IMR-90 (cell line): ENCODE measurements at regions not wholly inside any gene's neighbourhood (a gene's known extent, or its start where the extent isn't known, plus 50 kb on each side); places are given as distances from the start of the nearest gene placed in this dataset.

Experiments used
- ATAC-seq: fragments of 200-7000 bp; cut with Tn5 transposase; 2 replicates; pipeline ENCODE4 v1.9.1; 2020; ENCODE audit warnings: low read depth, mild to moderate bottlenecking, moderate library complexity
- BruUV-seq: library from RNA; stranded (reverse); fragments of 400-500 nt; replicated peaks from 2 replicates; lab custom pipeline; 2021; lab: Mats Ljungman, UMichigan
- CTCF ChIA-PET: fragments of 300-600 bp; formaldehyde crosslinking; extraction: SDS; loops from one replicate; lab custom pipeline; 2021; ENCODE audit warnings: antibody characterized with exemption; lab: Yijun Ruan, JAX
- POLR2A ChIA-PET: fragments of 300-600 bp; sonication (Branson Sonifier 250); formaldehyde crosslinking; loops from one replicate; lab custom pipeline; 2022; ENCODE audit warnings: antibody characterized with exemption; ENCODE audit not compliant: unreplicated experiment; lab: Charles Lee
- DNase-seq: peaks from one replicate; pipeline ENCODE4 v3.0.0; 2013
- H2AFZ ChIP-seq: replicated peaks from 2 replicates; pipeline ENCODE3; 2013; ENCODE audit warnings: low read length, mild to moderate bottlenecking; ENCODE audit not compliant: poor library complexity
- H2AK5ac ChIP-seq: 2 replicates; pipeline ENCODE4 v1.6.1; 2013; ENCODE audit warnings: low read depth, low read length, inconsistent platforms
- H2AK9ac ChIP-seq: replicated peaks from 2 replicates; pipeline ENCODE3; 2013; ENCODE audit warnings: mild to moderate bottlenecking, low read depth, low read length, moderate library complexity; ENCODE audit not compliant: poor library complexity
- H2BK120ac ChIP-seq: 2 replicates; pipeline ENCODE4 v1.6.1; 2013; ENCODE audit warnings: low read depth, low read length, inconsistent platforms
- H2BK15ac ChIP-seq: 3 replicates; pipeline ENCODE4 v1.6.1; 2013; ENCODE audit warnings: low read depth, low read length, inconsistent platforms
- H2BK20ac ChIP-seq: 2 replicates; pipeline ENCODE4 v1.6.1; 2013; ENCODE audit warnings: low read depth, mild to moderate bottlenecking, inconsistent platforms, low read length, moderate library complexity
- H2BK5ac ChIP-seq: 2 replicates; pipeline ENCODE4 v1.6.1; 2013; ENCODE audit warnings: mild to moderate bottlenecking, low read depth, low read length, inconsistent platforms; ENCODE audit not compliant: poor library complexity, severe bottlenecking
- H3K14ac ChIP-seq: replicated peaks from 2 replicates; pipeline ENCODE4 v1.6.1; 2013; ENCODE audit warnings: low read depth, low read length, inconsistent platforms
- H3K18ac ChIP-seq: 2 replicates; pipeline ENCODE4 v1.6.1; 2013; ENCODE audit warnings: low read depth, low read length, control low read depth
- H3K23ac ChIP-seq: 2 replicates; pipeline ENCODE4 v1.6.1; 2013; ENCODE audit warnings: low read depth, low read length, inconsistent platforms
- H3K27ac ChIP-seq: 2 replicates; pipeline ENCODE4 v1.5.1; 2013; ENCODE audit warnings: mild to moderate bottlenecking, control low read depth, low read length; ENCODE audit not compliant: insufficient read depth
- H3K27me3 ChIP-seq: 2 replicates; pipeline ENCODE4 v1.6.1; 2013; ENCODE audit warnings: low read length; ENCODE audit not compliant: control insufficient read depth, insufficient read depth
- H3K36me3 ChIP-seq: 2 replicates; pipeline ENCODE4 v1.6.1; 2013; ENCODE audit warnings: low read length, mixed read lengths; ENCODE audit not compliant: control insufficient read depth, insufficient read depth
- H3K4ac ChIP-seq: 2 replicates; pipeline ENCODE4 v1.6.1; 2013; ENCODE audit warnings: low read depth, low read length, inconsistent platforms
- H3K4me1 ChIP-seq: 2 replicates; pipeline ENCODE4 v1.6.1; 2013; ENCODE audit warnings: low read length, mixed read lengths; ENCODE audit not compliant: control insufficient read depth, insufficient read depth
- H3K4me2 ChIP-seq: 2 replicates; pipeline ENCODE4 v1.6.1; 2013; ENCODE audit warnings: low read depth, mild to moderate bottlenecking, control low read depth, low read length, moderate library complexity
- H3K4me3 ChIP-seq: 2 replicates; pipeline ENCODE4 v1.5.1; 2013; ENCODE audit warnings: low read depth, mild to moderate bottlenecking, control low read depth, low read length, moderate library complexity; ENCODE audit not compliant: insufficient read depth
- H3K56ac ChIP-seq: 2 replicates; pipeline ENCODE4 v1.6.1; 2013; ENCODE audit warnings: low read length, inconsistent platforms; ENCODE audit not compliant: insufficient read depth; ENCODE audit errors: extremely low read depth
- H3K79me1 ChIP-seq, 2 experiments: 2 replicates each; pipeline ENCODE4 v1.6.1; 2013; ENCODE audit warnings: low read length in 2 of 2, inconsistent platforms in 1 of 2, low read depth in 1 of 2
- H3K9ac ChIP-seq: 2 replicates; pipeline ENCODE4 v1.6.1; 2013; ENCODE audit warnings: low read depth, low read length, control low read depth
- H3K9me1 ChIP-seq: 2 replicates; pipeline ENCODE4 v1.6.1; 2013; ENCODE audit warnings: low read length, inconsistent platforms; ENCODE audit not compliant: insufficient read depth
- H3K9me3 ChIP-seq: 2 replicates; pipeline ENCODE4 v1.6.1; 2013; ENCODE audit warnings: low read length; ENCODE audit not compliant: control insufficient read depth, insufficient read depth
- H4K20me1 ChIP-seq: 2 replicates; pipeline ENCODE4 v1.6.1; 2013; ENCODE audit warnings: low read length, inconsistent platforms; ENCODE audit not compliant: insufficient read depth
- H4K5ac ChIP-seq: 2 replicates; pipeline ENCODE4 v1.6.1; 2013; ENCODE audit warnings: mild to moderate bottlenecking, low read depth, low read length, control low read depth
- H4K8ac ChIP-seq, 2 experiments: 2 replicates each; pipeline ENCODE4 v1.6.1; 2013; ENCODE audit warnings: low read depth in 2 of 2, low read length in 2 of 2, control low read depth in 1 of 2, inconsistent platforms in 1 of 2
- H4K91ac ChIP-seq: 2 replicates; pipeline ENCODE4 v1.6.1; 2013; ENCODE audit warnings: low read depth, low read length, inconsistent platforms; ENCODE audit not compliant: insufficient read depth
- CEBPB ChIP-seq: IDR thresholded peaks from 2 replicates; pipeline ENCODE4 v1.6.1; 2012; ENCODE audit warnings: low read depth, low read length, improper control_type of control experiment
- MAFK ChIP-seq: IDR thresholded peaks from 2 replicates; pipeline ENCODE4 v1.6.1; 2012; ENCODE audit warnings: low read depth, low read length, improper control_type of control experiment
- MAZ ChIP-seq: IDR thresholded peaks from 2 replicates; pipeline ENCODE4 v1.6.1; 2012; ENCODE audit warnings: low read depth, mild to moderate bottlenecking, low read length, improper control_type of control experiment, moderate library complexity, borderline replicate concordance
- MXI1 ChIP-seq: IDR thresholded peaks from 2 replicates; pipeline ENCODE4 v1.6.1; 2012; ENCODE audit warnings: low read depth, mild to moderate bottlenecking, low read length, moderate library complexity, borderline replicate concordance
- NFE2L2 ChIP-seq: fragments of 150-350 bp; IDR thresholded peaks from 2 replicates; pipeline ENCODE4 v1.6.1; 2016; ENCODE audit warnings: low read depth, mild to moderate bottlenecking, low read length
- RCOR1 ChIP-seq: IDR thresholded peaks from 2 replicates; pipeline ENCODE4 v1.6.1; 2012; ENCODE audit warnings: mild to moderate bottlenecking, low read length, improper control_type of control experiment; ENCODE audit not compliant: insufficient replicate concordance
- RFX5 ChIP-seq: IDR thresholded peaks from 2 replicates; pipeline ENCODE4 v1.8.0; 2012; ENCODE audit warnings: low read depth, mild to moderate bottlenecking, low read length, moderate library complexity
- WGBS, 2 experiments: methylation state at CpG; one replicate each; pipeline versions ENCODE4 v1.1.5 to v1.1.7; 2013; ENCODE audit warnings: missing lambda C conversion rate in 2 of 2; ENCODE audit not compliant: insufficient read length in 1 of 2; ENCODE audit errors: extremely low coverage in 2 of 2; 5-methylcytosine and 5-hydroxymethylcytosine counted together
- dilution Hi-C: fragments of 300-500 bp; cut with HindIII; formaldehyde crosslinking; loops from one replicate; pipeline ENCODE4 v1.14.3; 2018; ENCODE audit warnings: low sequenced_read_pairs; ENCODE audit not compliant: unreplicated experiment
- in situ Hi-C: fragments of 300-500 bp; cut with MboI; formaldehyde crosslinking; loops from 3 replicates; pipeline ENCODE4 v1.14.3; 2019; ENCODE audit warnings: low sequenced_read_pairs, inconsistent platforms, mixed read lengths
- intact Hi-C: fragments of 100-400 bp; cut with micrococcal nuclease; formaldehyde crosslinking; loops from 2 replicates; pipeline ENCODE4 v1.10.0; 2022
- TF ChIP-seq, protein P1 (sequence below): fragments of 150-350 bp; IDR thresholded peaks from 2 replicates; pipeline ENCODE4 v1.6.1; 2016; ENCODE audit warnings: low read depth, mild to moderate bottlenecking, low read length, moderate library complexity, borderline replicate concordance
- TF ChIP-seq, protein P2 (sequence below): fragments of 150-350 bp; IDR thresholded peaks from 2 replicates; pipeline ENCODE4 v1.6.1; 2017; ENCODE audit warnings: mild to moderate bottlenecking, antibody characterized with exemption, low read length, low read depth

DNA sequence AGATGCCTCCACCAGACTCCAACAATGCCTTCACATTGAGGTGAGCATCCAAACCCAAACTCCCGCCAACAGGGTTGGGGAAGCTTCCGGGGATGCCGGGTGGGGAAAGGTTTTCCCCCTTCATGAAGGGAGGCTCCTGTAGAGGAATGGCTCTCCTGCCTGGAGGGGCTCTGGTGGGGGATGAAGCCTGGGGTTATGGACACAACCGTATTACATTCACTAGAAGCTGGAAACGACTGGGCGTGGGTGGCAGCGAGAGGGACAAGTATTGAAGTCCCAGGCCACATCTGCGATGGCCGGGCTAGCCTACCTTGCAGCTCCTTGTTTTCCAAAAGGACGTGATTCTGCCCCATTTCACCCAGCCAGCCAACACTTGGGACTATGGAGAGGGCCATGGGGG, 321.1 kb downstream of the C16orf95 start:
- no peak overlapping the region for H3K4me3 ChIP-seq
- ChIA-PET POLR2A (no interaction called here), CTCF (no interaction called here)
- H2BK20ac ChIP-seq, result peak overlapping the region; percentile 16; the same call in 1 of the 2 replicates
- peaks cover 35% of the 10 kb centered on the region for H3K9me1 ChIP-seq
- no peak overlapping the region for H2BK5ac ChIP-seq
- H3K27me3 ChIP-seq, result no peaks in the 10 kb centered on the region
- DNase-seq (no peak), ATAC-seq (no peak)
- no peaks in the 10 kb centered on the region for H3K79me1 ChIP-seq
- H3K14ac ChIP-seq, result no peak overlapping the region
- peak overlapping the region; percentile 60; the same call in 1 of the 2 replicates for H3K4ac ChIP-seq
- no TSS peak for BruUV-seq
- WGBS, 2 experiments, result no CpG with 5 or more reads among the region's 10 CpGs
- peak overlapping the region; percentile 85 for H2AK5ac ChIP-seq
- peak overlapping the region; percentile 29 for H2AFZ ChIP-seq
- H3K9ac ChIP-seq, result no peak overlapping the region
- no peak overlapping the region for H3K23ac ChIP-seq
- H4K20me1 ChIP-seq, result no peaks in the 10 kb centered on the region
- no peak overlapping the region for H4K8ac ChIP-seq
- H2BK120ac ChIP-seq, result 0 out of 2 replicates have a peak overlapping the region, but pooled peaks have one; percentile 76
- TF ChIP-seq MXI1 (no peak), MAFK (no peak), MAZ (no peak), CEBPB (no peak), NFE2L2 (no peak), RCOR1 (no peak), RFX5 (no peak)
- TF ChIP-seq, protein P1, sequence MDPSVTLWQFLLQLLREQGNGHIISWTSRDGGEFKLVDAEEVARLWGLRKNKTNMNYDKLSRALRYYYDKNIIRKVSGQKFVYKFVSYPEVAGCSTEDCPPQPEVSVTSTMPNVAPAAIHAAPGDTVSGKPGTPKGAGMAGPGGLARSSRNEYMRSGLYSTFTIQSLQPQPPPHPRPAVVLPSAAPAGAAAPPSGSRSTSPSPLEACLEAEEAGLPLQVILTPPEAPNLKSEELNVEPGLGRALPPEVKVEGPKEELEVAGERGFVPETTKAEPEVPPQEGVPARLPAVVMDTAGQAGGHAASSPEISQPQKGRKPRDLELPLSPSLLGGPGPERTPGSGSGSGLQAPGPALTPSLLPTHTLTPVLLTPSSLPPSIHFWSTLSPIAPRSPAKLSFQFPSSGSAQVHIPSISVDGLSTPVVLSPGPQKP, result no peak
- TF ChIP-seq, protein P2, sequence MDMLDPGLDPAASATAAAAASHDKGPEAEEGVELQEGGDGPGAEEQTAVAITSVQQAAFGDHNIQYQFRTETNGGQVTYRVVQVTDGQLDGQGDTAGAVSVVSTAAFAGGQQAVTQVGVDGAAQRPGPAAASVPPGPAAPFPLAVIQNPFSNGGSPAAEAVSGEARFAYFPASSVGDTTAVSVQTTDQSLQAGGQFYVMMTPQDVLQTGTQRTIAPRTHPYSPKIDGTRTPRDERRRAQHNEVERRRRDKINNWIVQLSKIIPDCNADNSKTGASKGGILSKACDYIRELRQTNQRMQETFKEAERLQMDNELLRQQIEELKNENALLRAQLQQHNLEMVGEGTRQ, result no peak
- H3K9me3 ChIP-seq, result peaks cover 2% of the 10 kb centered on the region; the same call in 1 of the 2 replicates
- no peak overlapping the region for H2BK15ac ChIP-seq
- no peak overlapping the region for H3K27ac ChIP-seq
- H3K4me2 ChIP-seq, result no peak overlapping the region
- peaks cover 9% of the 10 kb centered on the region for H3K4me1 ChIP-seq
- intact Hi-C loops (no loop called here), in situ Hi-C loops (no loop called here), dilution Hi-C loops (no loop called here)
- no peaks in the 10 kb centered on the region for H3K36me3 ChIP-seq
- no peak overlapping the region for H4K5ac ChIP-seq
- H2AK9ac ChIP-seq, result no peak overlapping the region
- H3K18ac ChIP-seq, result no peak overlapping the region
- no peak overlapping the region for H4K91ac ChIP-seq
- H3K56ac ChIP-seq, result no peak overlapping the region
